GM21447 (cell line): ENCODE measurements at regions not wholly inside any gene's neighbourhood (a gene's known extent, or its start where the extent isn't known, plus 50 kb on each side); places are given as distances from the start of the nearest gene placed in this dataset.
"Not testable (repeated sequence)": the region's sequence is repeated elsewhere in the genome, so short reads cannot be mapped to it uniquely, and the experiment has no call there.

Experiments
- ATAC-seq: cut with Tn5 transposase; IDR thresholded peaks from one replicate; pipeline ENCODE4 v1.9.1; 2021; ENCODE audit not compliant: unreplicated experiment

DNA sequence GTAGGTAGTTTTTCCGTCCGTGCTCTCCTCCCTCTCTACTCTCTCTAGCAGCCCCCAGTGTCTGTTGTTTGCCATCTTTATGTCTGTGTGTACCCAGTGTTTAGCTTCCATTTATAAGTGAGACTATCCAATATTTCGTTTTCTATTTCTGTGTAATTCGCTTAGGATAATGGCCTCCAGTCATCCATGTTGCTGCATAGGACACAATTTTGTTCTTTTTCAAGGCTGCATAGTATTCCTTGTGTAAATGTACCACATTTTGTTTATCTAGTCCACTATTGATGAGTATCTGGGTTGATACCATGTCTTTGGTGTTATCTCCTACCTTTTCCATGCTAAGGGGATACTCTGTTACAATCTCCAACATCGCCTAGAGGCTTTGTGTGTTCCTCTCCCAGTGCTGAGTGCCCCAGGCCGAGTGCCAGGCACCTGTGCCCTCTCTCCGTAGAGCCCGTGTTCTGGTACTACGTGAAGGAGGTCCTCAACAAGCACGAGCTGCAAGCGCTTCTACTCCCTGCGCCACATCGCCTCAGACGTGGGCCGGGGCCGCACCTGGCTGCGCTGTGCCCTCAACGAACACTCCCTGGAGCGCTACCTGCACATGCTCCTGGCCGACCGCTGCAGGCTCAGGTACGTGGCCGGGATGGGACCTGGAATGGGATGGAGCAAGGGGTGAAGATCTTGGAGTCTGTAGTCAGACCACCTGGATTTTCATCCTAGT lies 51.0 kb downstream of the NPIPB11 start:
- ATAC-seq = not testable (repeated sequence)

DNA sequence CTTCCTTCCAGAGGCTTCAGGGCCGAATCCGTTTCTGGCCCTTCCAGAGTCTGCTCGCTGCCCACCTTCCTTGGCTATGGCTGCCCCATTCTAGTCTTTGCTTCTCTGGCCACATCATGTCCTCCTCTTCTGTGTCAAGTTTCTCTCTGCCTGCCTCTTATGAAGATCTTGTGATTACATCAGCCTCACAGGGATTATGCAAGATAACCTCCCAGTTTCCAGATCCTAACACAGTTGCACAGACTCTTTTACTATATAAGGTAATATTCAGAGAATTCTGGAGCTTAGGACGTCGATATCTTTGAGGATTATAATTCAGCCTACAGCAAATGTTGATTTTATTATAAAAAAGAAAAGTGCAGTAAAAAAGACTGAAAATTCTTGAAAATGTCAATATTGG lies 52.1 kb downstream of the NPIPB11 start:
- ATAC-seq = not testable (repeated sequence)

DNA sequence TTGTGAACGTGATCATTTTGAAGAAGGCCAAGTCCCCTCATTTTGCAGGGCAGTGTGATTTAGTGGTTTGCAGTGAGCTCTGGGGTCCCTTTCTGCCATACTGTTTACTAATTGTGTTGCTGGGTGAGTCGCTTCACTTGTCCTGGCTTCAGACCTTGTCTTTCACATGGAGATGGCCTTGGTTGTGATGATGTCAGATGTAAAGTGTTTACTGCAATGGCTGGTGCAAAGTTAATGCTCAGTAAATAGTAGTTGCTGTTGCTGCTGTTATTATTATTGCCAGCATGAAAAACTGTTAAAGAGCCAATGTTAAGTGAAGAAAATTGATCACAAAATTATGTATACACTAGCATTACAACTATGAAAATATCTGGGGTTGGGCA lies 53.9 kb downstream of the NPIPB11 start:
- ATAC-seq = not testable (repeated sequence)

DNA sequence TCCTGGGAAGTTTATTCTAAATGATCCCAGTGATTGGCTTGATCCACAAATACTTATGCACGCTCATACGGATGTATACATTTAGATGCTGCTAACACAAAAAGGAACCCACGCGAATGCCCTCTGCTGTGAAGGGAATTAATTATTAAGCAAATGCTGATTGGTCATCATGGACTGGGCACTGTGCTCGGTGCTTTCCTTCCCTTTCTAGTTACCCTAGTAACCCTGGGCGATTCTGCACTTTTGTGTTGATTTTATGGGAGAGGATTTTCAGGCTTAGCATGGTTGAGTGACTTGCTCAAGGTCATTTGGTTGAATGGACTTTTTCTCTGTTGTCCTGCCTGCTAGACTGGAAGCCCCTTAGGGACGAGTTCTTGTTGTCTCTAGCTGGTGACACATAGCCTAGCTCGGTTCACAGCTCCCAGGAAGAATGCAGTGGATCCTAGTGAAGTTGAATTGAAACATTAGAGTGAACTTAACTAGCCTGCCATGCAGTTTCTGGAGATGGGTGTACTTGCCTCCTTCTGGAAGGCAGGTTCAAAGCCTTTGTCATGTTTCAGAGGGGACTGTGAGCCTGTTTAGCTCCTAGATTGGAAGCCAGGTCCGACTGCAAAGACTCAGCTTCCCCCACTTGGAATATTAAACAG lies 54.4 kb downstream of the NPIPB11 start:
- ATAC-seq = not testable (repeated sequence)

DNA sequence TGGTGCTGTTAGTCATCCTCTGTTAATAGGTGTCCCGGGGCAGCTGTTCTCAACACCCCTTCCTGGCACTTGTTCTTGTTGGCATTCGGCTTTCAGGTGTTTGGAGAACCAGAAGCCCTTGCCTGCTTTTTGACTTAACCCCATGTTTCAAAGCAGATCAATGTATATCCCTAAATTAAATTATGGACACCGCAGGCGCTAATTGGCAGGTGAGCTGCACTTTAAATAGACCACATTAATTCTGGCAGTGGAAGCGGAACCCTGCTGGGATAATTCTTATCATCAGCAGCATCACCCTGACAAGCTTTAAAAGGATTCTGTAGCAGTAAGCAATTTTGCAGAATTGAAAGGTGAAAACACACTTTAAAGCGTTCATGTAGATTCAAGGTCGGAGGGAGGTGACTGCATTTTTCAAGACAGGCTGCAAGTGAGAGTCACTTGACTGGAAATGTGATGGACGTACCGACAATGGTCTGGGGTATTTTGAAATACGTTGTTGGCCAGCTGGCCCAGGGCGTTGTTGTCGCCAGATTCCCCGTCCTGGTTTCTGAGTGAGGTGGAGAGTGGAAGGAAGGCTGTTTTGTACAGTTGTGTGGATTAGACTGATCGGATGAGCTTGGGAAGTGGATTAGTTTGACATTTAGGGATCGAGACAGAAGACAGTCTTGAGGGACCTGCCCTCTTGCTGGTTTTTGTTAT lies 55.1 kb downstream of the NPIPB11 start:
- not testable (repeated sequence) for ATAC-seq

DNA sequence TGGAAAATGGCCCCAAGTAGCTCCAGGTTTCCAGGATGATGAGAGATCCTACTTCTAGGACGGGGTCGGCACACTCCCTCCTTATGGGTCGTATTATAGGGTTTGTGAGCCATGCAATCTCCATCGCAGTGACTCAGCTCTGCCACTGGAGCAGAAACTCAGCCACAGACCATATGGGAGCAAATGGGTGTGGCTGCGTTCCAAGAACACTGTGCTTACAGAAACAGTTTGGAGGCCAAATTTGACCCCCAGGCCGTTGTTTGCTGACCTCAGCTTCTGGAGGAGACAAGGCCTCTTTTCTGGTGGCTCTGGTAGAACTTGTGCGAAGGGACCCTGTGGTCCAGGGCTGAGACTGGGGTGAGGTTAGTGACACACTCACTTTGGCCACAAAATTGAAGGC lies 56.5 kb downstream of the NPIPB11 start:
- ATAC-seq = not testable (repeated sequence)

DNA sequence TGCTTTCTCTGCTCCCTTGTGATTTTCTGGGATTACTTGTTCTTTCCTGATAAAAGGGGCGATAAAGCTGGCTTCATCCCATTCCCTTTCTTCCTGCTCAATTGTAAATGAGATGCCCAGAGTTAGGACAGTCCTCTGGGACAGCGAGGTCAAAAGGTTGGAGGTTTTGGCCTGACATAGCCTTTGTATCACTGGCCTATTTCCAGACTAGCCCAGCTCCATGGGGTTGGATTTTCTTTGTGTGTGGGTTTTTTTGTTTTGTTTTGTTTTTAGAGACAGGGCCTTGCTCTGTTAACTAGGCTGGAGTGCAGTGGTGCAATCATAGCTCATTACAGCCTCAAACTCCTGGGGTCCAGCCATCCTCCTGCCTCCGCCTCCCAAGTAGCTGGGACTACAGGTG lies 57.8 kb downstream of the NPIPB11 start:
- ATAC-seq = not testable (repeated sequence)

DNA sequence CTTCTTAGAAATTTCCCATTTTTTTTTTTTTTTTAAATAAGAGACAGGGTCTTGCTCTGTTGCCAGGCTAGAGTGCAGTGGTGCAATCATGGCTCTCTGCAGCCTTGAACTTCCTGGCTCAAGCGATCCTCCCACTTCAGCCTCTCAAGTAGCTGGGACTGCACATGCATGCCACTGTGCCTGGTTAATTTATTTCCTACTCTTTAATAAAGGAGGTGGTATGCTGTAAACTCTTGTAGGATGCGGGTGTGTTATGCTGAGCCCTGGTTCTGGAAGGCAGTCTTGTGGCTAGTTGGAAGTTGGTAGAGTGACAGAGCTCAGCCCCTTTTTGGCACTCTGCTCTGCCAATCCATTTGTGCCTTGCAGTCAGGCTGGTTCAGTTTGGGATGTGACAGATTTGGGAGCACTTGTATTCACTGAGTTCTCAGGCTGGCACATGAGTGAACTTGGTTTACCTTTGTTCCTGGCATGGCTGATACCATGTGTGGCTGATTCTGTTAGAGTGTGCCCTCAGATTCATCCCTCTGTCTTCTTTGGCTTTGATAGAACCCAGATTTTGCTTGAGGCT lies 58.3 kb downstream of the NPIPB11 start:
- not testable (repeated sequence) for ATAC-seq

DNA sequence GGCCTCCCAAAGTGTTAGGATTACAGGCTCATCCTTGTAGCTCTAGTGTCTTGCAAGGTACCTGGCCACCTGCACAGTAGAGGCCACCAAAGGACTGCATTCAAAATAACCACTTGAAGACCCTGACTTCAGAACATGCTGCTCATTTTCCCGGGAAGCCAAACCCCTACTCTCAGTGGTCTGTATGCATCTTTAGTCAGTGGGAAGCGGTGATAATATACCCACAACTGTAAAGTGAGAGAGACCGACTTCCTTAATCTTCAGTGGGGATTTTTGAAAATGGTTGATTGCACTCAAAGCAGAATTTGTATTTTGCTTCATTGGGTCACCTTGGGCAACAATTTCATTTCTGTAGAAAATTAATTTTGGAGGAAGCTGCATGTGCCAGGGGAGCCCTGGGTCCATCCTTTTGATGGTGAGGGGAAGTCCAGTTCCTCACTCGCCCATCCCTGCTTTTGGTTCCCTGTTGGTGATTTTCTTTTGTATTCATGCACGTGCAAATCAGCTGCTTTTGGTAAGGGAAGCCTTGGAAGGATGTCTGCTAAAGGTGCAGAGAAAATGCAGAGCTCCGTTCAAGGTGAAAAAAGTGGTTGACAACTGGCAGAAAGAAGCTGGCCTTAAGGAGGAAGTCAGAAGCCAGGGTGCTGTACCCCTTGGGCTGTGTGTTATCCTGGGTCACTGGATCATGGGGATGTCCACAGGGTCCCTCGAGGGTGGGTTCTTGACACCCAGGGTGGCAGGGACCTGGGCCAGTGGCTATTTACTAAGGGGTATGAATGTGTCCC lies 59.5 kb downstream of the NPIPB11 start:
- not testable (repeated sequence) for ATAC-seq

DNA sequence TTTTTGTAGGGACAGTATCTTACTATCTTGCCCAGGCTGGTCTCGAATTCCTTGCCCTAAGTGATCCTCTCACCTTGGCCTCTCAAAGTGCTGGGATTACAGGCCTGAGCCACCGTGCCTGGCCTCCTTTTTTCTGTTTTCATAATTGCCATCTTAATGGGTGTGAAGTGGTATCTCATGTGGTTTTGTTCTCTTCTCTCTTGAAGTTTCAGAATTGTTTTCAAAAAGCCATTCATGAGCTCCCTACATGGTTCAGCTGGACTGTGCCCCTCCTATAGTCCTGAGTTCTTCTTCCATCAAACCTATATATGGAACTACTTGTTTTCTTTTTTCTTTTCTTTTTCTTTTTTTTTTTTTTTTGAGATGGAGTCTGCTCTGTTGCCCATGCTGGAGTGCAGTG lies 60.3 kb downstream of the NPIPB11 start:
- ATAC-seq = not testable (repeated sequence)

DNA sequence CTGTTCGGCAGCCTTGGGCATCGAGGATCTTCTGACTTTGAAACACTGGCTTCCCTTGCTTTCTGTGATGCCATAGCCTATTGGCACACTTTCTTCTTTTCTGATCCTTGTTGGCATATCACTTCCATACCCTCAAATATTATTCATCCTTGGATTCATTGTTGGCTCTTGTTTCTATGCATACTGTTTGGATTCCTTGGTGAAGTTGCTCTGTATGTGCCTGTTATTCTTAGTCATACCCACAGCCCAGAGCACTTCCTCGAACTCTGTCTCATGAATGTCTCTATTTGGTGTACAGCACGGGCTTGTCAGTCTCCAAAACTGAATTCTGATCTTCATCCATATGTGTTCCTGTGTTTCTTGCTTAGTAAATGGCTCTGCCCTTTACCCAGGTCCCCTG lies 63.6 kb downstream of the NPIPB11 start:
- not testable (repeated sequence) for ATAC-seq

DNA sequence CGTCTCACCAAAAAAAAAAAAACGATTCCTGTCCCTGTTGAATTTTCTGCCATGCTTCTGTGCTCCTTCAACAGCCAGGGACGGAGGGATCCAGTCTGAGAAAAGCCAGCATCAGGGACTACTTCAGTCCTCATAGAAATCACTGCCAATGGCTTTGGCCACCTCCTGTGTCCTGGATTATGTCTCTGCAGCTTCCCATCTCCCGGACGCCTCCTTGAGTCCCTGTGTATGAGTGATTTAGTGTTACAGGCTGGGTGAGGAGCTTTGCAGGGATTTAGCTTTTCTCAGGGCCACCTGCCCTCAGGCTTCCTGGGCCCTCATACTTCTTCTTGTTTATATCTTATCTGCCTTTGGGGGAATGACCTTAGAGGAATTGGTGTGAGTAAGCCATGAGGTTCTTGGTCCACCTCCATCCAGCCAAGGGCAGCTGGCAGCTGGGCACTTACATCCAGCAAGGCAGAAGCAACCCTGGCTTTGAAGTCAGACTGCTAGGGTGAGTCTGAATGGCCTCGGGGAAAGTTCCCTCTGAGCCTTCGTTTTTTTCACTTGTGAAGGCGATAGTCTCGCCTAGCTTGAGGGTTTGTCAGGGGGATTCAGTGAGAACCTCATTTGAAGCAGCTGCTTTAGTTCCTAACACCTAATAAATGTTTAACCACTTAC lies 65.6 kb downstream of the NPIPB11 start:
- ATAC-seq = not testable (repeated sequence)

DNA sequence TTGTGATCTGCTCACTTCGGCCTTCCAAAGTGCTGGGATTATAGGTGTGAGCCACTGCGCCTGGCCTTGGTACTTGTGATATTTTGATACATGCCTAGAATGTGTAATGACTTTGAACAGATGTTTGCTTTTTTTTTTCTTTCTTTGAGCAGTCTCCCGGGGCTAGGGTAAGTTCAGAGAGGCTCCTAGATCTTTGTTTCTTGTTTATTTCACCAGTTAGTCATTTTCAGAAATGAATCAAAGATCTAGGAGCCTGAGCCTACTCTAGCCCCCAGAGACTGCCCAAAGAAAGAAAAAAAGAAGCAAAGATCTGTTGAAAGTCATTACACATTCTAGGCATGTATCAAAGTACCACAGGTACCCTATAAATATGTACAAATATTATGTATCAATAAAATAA lies 66.3 kb downstream of the NPIPB11 start:
- not testable (repeated sequence) for ATAC-seq

DNA sequence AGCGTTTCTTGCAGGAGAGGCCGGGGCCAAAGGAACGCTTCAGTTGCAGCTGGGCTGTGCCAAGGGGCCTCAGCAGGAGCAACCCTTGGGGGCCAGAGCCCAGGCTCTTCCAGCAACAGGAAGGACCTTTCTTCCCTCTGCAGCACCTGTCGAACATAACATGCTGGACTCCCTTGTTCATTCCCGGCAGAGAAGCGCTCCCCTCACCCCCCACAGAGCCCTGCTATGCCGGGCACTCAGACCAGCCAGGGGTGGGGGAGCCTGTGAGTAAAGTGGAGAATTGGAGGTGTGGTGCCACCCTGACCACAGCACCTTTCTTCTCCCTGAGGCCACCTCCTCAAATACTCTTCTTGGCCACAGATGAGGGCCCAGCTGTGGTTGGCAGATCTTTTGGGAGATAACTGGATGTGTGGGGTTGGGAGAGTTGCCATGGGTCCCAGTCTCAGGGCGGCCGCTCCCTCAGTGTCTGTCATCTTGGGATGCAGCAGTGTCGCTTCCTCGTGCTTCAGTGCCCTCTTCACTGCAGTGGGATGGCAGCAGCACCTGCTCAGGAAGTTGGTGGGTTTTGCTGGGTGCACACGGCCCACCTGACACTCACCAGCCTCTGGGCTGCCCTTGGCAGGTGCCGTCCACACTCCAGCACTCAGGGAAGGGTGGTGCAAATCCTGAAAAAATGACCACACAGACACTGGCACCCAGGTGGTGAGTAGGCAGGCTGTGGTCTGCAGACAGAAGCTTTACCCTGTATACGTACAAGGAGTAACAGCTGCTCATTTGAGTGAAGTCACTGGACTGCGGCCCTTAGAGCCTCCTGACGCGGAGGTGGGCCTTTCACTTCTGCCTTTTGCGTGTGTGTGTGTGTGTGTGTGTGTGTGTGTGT lies 67.5 kb downstream of the NPIPB11 start:
- ATAC-seq = peak; percentile 82

DNA sequence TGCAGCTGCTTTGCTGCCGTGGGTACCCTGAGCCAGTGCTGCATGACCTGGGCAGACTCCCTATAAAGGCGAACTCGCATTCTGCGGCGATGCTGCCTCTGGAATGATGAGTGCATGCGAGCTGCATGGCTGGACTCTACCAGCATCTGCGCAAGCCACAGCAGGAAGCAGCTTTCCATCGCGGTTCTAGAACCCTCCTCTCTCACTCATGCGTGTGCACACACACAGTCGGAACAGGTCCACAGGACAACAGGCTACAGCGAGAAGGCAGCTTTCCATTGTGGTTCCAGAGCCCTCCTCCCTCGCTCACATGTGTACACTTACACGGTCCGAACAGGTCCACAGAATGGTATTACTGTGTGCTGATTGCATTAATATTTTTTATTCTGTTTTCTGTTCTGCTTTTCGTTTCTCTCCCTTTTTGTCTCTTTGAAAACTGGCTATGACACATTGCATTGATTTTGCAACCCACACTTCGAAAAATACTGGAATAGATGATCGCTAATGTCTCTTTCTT lies 69.1 kb downstream of the NPIPB11 start:
- not testable (repeated sequence) for ATAC-seq

DNA sequence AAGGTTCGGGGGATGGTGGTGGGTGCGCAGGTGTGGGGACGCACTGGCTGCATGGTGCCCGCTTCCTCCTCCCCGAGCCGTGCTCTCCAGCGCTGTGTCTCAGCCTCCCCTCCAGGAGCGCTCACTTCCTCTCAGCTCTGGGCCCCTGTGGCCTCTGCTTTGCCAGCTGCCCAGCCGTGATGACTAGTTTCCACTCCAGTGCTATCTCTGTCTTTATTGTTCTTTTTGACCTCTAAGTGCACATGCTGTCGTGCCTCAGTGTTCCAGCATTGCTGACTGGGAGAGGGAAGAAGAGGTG lies 71.0 kb downstream of the NPIPB11 start:
- not testable (repeated sequence) for ATAC-seq

DNA sequence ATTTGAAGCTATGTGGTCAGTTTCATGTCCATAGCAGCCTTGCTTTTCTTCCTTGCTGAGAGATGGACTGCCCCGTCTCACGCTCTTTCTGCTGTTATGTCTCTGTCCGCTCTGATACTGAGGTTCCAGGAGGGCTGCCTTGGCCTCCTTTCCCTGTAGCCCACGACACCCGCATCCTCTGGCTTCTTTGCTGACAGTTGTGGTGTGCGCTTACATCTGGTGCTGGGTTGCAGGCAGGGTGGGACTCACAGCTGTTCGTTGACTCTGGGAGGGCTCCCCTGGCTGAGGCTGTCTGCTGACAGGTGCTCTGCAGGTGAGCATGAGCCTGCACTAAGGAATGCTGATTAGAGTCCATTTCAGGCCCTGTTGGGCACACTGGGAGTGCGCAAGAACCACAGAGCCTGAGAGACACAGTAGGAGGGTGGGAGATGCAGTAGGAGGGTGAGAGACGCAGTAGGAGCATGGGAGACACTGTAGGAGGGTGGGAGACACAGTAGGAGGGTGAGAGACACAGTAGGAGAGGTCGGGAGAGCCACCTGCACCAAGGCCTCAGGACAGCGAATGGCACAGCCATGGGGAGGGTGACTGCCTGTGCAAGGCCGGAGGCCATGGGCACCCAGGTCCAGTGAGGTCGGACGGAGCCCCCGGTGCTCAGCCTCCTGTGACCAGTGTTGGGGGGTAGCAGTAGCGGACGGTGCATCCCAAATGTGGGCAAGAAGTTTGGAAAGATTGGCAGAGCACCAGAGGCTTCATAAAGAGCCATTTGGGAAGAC lies 71.5 kb downstream of the NPIPB11 start:
- not testable (repeated sequence) for ATAC-seq

DNA sequence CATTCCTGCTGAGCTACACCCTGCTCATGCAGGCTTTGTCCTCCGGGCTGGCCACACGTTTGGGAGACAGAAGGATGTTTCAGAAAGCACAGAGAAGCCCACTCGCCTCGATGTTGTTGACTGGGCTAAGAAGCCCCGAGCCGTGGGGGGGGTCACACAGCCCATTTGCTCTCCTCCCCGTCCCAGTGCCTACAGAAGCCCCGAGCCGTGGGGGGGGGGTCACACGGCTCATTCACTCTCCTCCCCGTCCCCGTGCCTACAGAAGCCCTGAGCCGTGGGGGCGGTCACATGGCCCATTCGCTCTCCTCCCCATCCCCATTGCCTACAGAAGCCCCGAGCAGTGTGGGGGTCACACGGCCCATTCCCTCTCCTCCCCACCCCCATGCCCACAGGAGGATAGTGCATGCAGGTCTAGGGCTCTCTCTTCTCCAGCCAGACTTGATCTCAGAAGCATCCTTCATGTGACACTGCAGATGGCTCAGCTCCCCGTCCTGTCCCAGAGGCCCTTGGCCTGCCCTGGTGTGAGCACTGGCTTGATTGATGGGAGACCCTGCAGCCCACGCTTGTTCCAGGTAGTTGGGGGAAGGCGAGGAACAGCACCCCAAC lies 72.9 kb downstream of the NPIPB11 start:
- not testable (repeated sequence) for ATAC-seq
